ENCODE measurements at regions not wholly inside any gene's neighbourhood (a gene's known extent, or its start where the extent isn't known, plus 50 kb on each side); places are given as distances from the start of the nearest gene placed in this dataset.

GRCh38 chr6:71153755-71154325 is 134.8 kb upstream of the OGFRL1 start:
- H3K27ac ChIP-seq = no peak overlapping the region
- TF ChIP-seq POLR2A (IDR thresholded peaks at IDR 0.05) = no peak
- TF ChIP-seq CTCF (IDR thresholded peaks at IDR 0.05) = no peak
- no peak for DNase-seq
- H3K9me3 ChIP-seq = no peaks in the 10 kb centered on the region
- H3K4me1 ChIP-seq = no peaks in the 10 kb centered on the region
- no peak overlapping the region for H3K4me3 ChIP-seq
- intact Hi-C loops (cut with DNase I; ENCODE audit: low total_unique reads) = no loop called here
- H3K36me3 ChIP-seq (ENCODE audit: low read depth, missing control alignments) = no peaks in the 10 kb centered on the region
- WGBS, 2 donors = 73 to 75% methylated on average over 9 of the region's 9 CpGs
- H3K27me3 ChIP-seq = no peaks in the 10 kb centered on the region

- DNase-seq = no peak
- H3K4me1 ChIP-seq = no peaks in the 10 kb centered on the region
- no peak overlapping the region for H3K27ac ChIP-seq
- no peak for TF ChIP-seq POLR2A (IDR thresholded peaks at IDR 0.05)
- TF ChIP-seq CTCF (IDR thresholded peaks at IDR 0.05) = no peak
- H3K27me3 ChIP-seq = no peaks in the 10 kb centered on the region
- WGBS, 2 donors = 91 to 93% methylated on average over 1 of the region's 1 CpG
- no peaks in the 10 kb centered on the region for H3K9me3 ChIP-seq
- intact Hi-C loops (cut with DNase I; ENCODE audit: low total_unique reads) = no loop called here
- no peaks in the 10 kb centered on the region for H3K36me3 ChIP-seq (ENCODE audit: low read depth, missing control alignments)
- H3K4me3 ChIP-seq = no peak overlapping the region
Measured at GRCh38 chr6:71157345-71157744, 131.3 kb upstream of the OGFRL1 start.

- Histone ChIP-seq H3K36me3 (ENCODE audit: low read depth, missing control alignments) (no peaks in the 10 kb centered on the region), H3K9me3 (no peaks in the 10 kb centered on the region), H3K27me3 (no peaks in the 10 kb centered on the region), H3K27ac (no peak overlapping the region), H3K4me1 (no peaks in the 10 kb centered on the region), H3K4me3 (no peak overlapping the region)
- TF ChIP-seq CTCF (IDR thresholded peaks at IDR 0.05) (no peak), POLR2A (IDR thresholded peaks at IDR 0.05) (no peak)
- no peak for DNase-seq
- intact Hi-C loops (cut with DNase I; ENCODE audit: low total_unique reads) = no loop called here
- 65 to 83% methylated on average over 18 to 22 of the region's 22 CpGs for WGBS, 2 donors
Measured at GRCh38 chr6:71164890-71165289, 123.7 kb upstream of the OGFRL1 start.

- Histone ChIP-seq H3K4me1 (no peaks in the 10 kb centered on the region), H3K27me3 (no peaks in the 10 kb centered on the region), H3K4me3 (no peak overlapping the region), H3K9me3 (no peaks in the 10 kb centered on the region), H3K36me3 (ENCODE audit: low read depth, missing control alignments) (no peaks in the 10 kb centered on the region), H3K27ac (no peak overlapping the region)
- intact Hi-C loops (cut with DNase I; ENCODE audit: low total_unique reads) = no loop called here
- WGBS, 2 donors = 68 to 78% methylated on average over 1 of the region's 1 CpG
- DNase-seq = no peak
- TF ChIP-seq CTCF (IDR thresholded peaks at IDR 0.05) = no peak
- no peak for TF ChIP-seq POLR2A (IDR thresholded peaks at IDR 0.05)
Measured at GRCh38 chr6:71168233-71168765, 120.3 kb upstream of the OGFRL1 start.

GRCh38 chr6:71171497-71172070 is 117.0 kb upstream of the OGFRL1 start:
- no peak for TF ChIP-seq POLR2A (IDR thresholded peaks at IDR 0.05)
- TF ChIP-seq CTCF (IDR thresholded peaks at IDR 0.05) = no peak
- Histone ChIP-seq H3K4me1 (no peaks in the 10 kb centered on the region), H3K4me3 (no peak overlapping the region), H3K27me3 (no peaks in the 10 kb centered on the region), H3K9me3 (no peaks in the 10 kb centered on the region), H3K27ac (no peak overlapping the region), H3K36me3 (ENCODE audit: low read depth, missing control alignments) (no peaks in the 10 kb centered on the region)
- DNase-seq = no peak
- intact Hi-C loops (cut with DNase I; ENCODE audit: low total_unique reads) = no loop called here
- WGBS, 2 donors = 91 to 92% methylated on average over 2 of the region's 2 CpGs

Data from testis (tissue), 2 donors.